Stomach (tissue), 4 donors: ENCODE measurements at regions not wholly inside any gene's neighbourhood (a gene's known extent, or its start where the extent isn't known, plus 50 kb on each side); places are given as distances from the start of the nearest gene placed in this dataset.

ENCODE experiments used
- EP300 ChIP-seq: sonication (generic); formaldehyde crosslinking; IDR thresholded peaks from one replicate; pipeline ENCODE4 v1.6.1; 2017; ENCODE audit warnings: antibody characterized with exemption
- POLR2A ChIP-seq, 4 donors: fragments of 450-650 bp; IDR thresholded peaks; one replicate each; pipeline ENCODE4 v1.6.1; 2016; ENCODE audit warnings: antibody characterized with exemption in 4 of 4, control low read depth in 2 of 4, mild to moderate bottlenecking in 1 of 4, moderate library complexity in 1 of 4
- TF ChIP-seq, protein P1 (sequence below), 7 experiments: fragments of 450-650 bp in 4 of 7; fragments of 200-600 bp in 3 of 7; sonication (generic) in 3 of 7; IDR thresholded peaks; one replicate each; pipeline ENCODE4 v1.5.1; 2016 to 2019; ENCODE audit warnings: antibody characterized with exemption in 7 of 7, control low read depth in 2 of 7, mild to moderate bottlenecking in 1 of 7

- TF ChIP-seq EP300 = no peak
- TF ChIP-seq, protein P1, sequence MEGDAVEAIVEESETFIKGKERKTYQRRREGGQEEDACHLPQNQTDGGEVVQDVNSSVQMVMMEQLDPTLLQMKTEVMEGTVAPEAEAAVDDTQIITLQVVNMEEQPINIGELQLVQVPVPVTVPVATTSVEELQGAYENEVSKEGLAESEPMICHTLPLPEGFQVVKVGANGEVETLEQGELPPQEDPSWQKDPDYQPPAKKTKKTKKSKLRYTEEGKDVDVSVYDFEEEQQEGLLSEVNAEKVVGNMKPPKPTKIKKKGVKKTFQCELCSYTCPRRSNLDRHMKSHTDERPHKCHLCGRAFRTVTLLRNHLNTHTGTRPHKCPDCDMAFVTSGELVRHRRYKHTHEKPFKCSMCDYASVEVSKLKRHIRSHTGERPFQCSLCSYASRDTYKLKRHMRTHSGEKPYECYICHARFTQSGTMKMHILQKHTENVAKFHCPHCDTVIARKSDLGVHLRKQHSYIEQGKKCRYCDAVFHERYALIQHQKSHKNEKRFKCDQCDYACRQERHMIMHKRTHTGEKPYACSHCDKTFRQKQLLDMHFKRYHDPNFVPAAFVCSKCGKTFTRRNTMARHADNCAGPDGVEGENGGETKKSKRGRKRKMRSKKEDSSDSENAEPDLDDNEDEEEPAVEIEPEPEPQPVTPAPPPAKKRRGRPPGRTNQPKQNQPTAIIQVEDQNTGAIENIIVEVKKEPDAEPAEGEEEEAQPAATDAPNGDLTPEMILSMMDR (IDR thresholded peaks at IDR 0.05) = no peak
- no peak for TF ChIP-seq POLR2A (IDR thresholded peaks at IDR 0.05)
These were observed 263.7 kb upstream of the ARX start for GRCh38 chrX:25279510-25279909.
